Naive B cell (primary cell): ENCODE measurements at regions not wholly inside any gene's neighbourhood (a gene's known extent, or its start where the extent isn't known, plus 50 kb on each side); places are given as distances from the start of the nearest gene placed in this dataset.
A peak's percentile ranks its signal among the peaks of the same experiment; 100 is the strongest.

Experiments
- ATAC-seq, 2 donors: fragments of 150-1000 bp; cut with Tn5 transposase; 2 replicates each; pipeline ENCODE4 v1.10.0; 2021; ENCODE audit warnings: low read depth in 2 of 2, mild to moderate bottlenecking in 2 of 2, moderate library complexity in 2 of 2
- DNase-seq: peaks from one replicate; pipeline ENCODE4 v3.0.0; 2022
- H3K27ac Mint-ChIP-seq, 6 donors: one replicate each; pipeline ENCODE4 v1.8.0; 2020 to 2022; ENCODE audit warnings: mild to moderate bottlenecking in 6 of 6, mixed read lengths in 6 of 6, moderate library complexity in 5 of 6, inconsistent platforms in 2 of 6
- H3K27me3 Mint-ChIP-seq, 3 donors: one replicate each; pipeline ENCODE4 v1.8.0; 2021 to 2022; ENCODE audit warnings: mixed read lengths in 3 of 3, mild to moderate bottlenecking in 1 of 3
- H3K36me3 Mint-ChIP-seq, 2 donors: one replicate each; pipeline ENCODE4 v1.8.0; 2020 to 2022; ENCODE audit warnings: mixed read lengths in 2 of 2, inconsistent platforms in 1 of 2, mild to moderate bottlenecking in 1 of 2
- H3K4me1 Mint-ChIP-seq, 3 donors: one replicate each; pipeline ENCODE4 v1.8.0; 2020 to 2022; ENCODE audit warnings: mixed read lengths in 3 of 3, inconsistent platforms in 1 of 3, mild to moderate bottlenecking in 1 of 3, moderate library complexity in 1 of 3
- H3K4me3 Mint-ChIP-seq, 8 donors: one replicate each; pipeline ENCODE4 v1.8.0; 2020 to 2022; ENCODE audit warnings: mild to moderate bottlenecking in 8 of 8, mixed read lengths in 8 of 8, moderate library complexity in 8 of 8, inconsistent platforms in 2 of 8
- H3K9me3 Mint-ChIP-seq, 7 donors: one replicate each; pipeline ENCODE4 v1.8.0; 2020 to 2022; ENCODE audit warnings: mixed read lengths in 7 of 7, mild to moderate bottlenecking in 5 of 7, inconsistent platforms in 2 of 7, moderate library complexity in 1 of 7

GRCh38 chr5:155434267-155434666 lies 420.7 kb downstream of the KIF4B start:
- Mint-ChIP-seq H3K9me3 (peaks cover 4 to 19% (median 9%) of the 10 kb centered on the region in 7 donors), H3K27ac (peak overlapping the region in 3 of 6 donors; percentile 48 to 84 (median 79)), H3K36me3 (peaks cover 0 to 21% of the 10 kb centered on the region in 2 donors), H3K4me1 (peaks cover 0 to 11% (median 4%) of the 10 kb centered on the region in 3 donors), H3K4me3 (peak overlapping the region in 5 of 8 donors; percentile 5 to 55 (median 36)), H3K27me3 (peaks cover 0 to 8% (median 0%) of the 10 kb centered on the region in 3 donors)
- DNase-seq = no peak
- no peak for ATAC-seq

- Mint-ChIP-seq H3K27me3 (peaks cover 0 to 8% (median 0%) of the 10 kb centered on the region in 3 donors), H3K4me1 (peaks cover 0 to 11% (median 4%) of the 10 kb centered on the region in 3 donors), H3K4me3 (peak overlapping the region in 5 of 8 donors; percentile 5 to 55 (median 36)), H3K27ac (peak overlapping the region in 3 of 6 donors; percentile 48 to 84 (median 79)), H3K36me3 (peaks cover 0 to 21% of the 10 kb centered on the region in 2 donors), H3K9me3 (peaks cover 4 to 19% (median 9%) of the 10 kb centered on the region in 7 donors)
- DNase-seq = no peak
- peak; percentile 23 for ATAC-seq
These were observed 421.1 kb downstream of the KIF4B start for GRCh38 chr5:155434681-155435080.

- peaks cover 0 to 6% of the 10 kb centered on the region in 2 donors for H3K36me3 Mint-ChIP-seq
- H3K9me3 Mint-ChIP-seq = peaks cover 2 to 8% (median 5%) of the 10 kb centered on the region in 7 donors
- no peaks in the 10 kb centered on the region for H3K4me1 Mint-ChIP-seq
- H3K4me3 Mint-ChIP-seq = no peak overlapping the region
- no peak for ATAC-seq
- H3K27ac Mint-ChIP-seq = no peak overlapping the region
- H3K27me3 Mint-ChIP-seq = peaks cover 0 to 4% (median 0%) of the 10 kb centered on the region in 3 donors
- DNase-seq = no peak
These were observed 428.3 kb downstream of the KIF4B start for GRCh38 chr5:155441849-155442248.

DNA sequence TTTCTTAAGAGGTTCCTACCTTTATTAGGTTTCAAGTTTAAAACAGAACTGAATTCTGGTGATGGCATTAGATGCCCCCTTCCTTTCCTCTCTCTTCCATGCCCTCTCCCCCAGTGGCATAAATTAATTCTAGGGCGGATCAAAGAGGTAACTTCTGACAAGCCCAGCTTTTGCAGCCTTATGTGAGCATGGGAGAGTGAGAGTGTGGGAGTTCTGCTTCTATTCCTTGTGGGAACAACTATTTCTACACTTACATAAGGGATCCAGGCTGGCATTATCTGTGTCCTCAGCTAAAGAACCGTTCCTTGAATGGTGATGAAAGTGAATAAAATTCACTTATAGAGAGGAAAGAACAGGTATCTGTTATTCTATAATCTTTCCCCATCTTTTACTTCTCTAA lies 437.6 kb downstream of the KIF4B start:
- H3K4me1 Mint-ChIP-seq = no peaks in the 10 kb centered on the region
- peaks cover 0 to 8% (median 0%) of the 10 kb centered on the region in 3 donors for H3K27me3 Mint-ChIP-seq
- DNase-seq (no peak), ATAC-seq (no peak)
- H3K9me3 Mint-ChIP-seq = peaks cover 0 to 12% (median 7%) of the 10 kb centered on the region in 7 donors
- no peaks in the 10 kb centered on the region for H3K36me3 Mint-ChIP-seq
- no peak overlapping the region for H3K27ac Mint-ChIP-seq
- H3K4me3 Mint-ChIP-seq = no peak overlapping the region

GRCh38 chr5:155455791-155456514 lies 442.4 kb downstream of the KIF4B start:
- Mint-ChIP-seq H3K9me3 (peaks cover 0 to 13% (median 1%) of the 10 kb centered on the region in 7 donors), H3K36me3 (no peaks in the 10 kb centered on the region), H3K4me1 (no peaks in the 10 kb centered on the region), H3K27me3 (no peaks in the 10 kb centered on the region), H3K27ac (no peak overlapping the region), H3K4me3 (no peak overlapping the region)
- DNase-seq (no peak), ATAC-seq (no peak)

GRCh38 chr5:155459889-155460500 lies 446.4 kb downstream of the KIF4B start:
- no peaks in the 10 kb centered on the region for H3K27me3 Mint-ChIP-seq
- H3K4me3 Mint-ChIP-seq = no peak overlapping the region
- no peaks in the 10 kb centered on the region for H3K4me1 Mint-ChIP-seq
- peaks cover 0 to 11% (median 2%) of the 10 kb centered on the region in 7 donors for H3K9me3 Mint-ChIP-seq
- ATAC-seq (no peak), DNase-seq (no peak)
- H3K36me3 Mint-ChIP-seq = no peaks in the 10 kb centered on the region
- H3K27ac Mint-ChIP-seq = no peak overlapping the region

DNA sequence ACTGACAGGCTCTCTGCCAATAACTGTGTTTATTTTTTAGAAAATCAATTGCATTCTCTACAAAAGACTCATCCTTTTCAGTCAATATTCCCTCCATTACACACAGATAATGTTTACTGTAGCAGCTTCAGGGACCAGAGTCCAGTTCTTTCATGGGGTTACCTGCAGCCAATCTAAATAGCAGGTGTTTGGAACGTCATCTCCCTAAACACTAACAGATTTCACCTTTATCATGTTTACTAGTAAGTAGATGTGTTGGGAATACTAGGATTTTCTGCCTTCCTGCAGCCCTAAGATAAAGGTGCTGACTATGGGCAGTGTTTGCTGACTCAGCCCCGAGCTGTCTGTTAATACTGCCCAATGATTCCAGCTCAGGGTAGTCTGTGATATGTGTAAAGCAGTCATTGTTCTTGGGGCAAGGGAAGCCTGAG lies 447.0 kb downstream of the KIF4B start:
- no peak for ATAC-seq
- no peak overlapping the region for H3K27ac Mint-ChIP-seq
- no peaks in the 10 kb centered on the region for H3K36me3 Mint-ChIP-seq
- H3K4me3 Mint-ChIP-seq = no peak overlapping the region
- H3K9me3 Mint-ChIP-seq = peaks cover 0 to 17% (median 4%) of the 10 kb centered on the region in 7 donors
- H3K27me3 Mint-ChIP-seq = peaks cover 0 to under 1% (median 0%) of the 10 kb centered on the region in 3 donors
- DNase-seq = no peak
- no peaks in the 10 kb centered on the region for H3K4me1 Mint-ChIP-seq

GRCh38 chr5:155461304-155461703 lies 447.7 kb downstream of the KIF4B start:
- ATAC-seq (no peak), DNase-seq (no peak)
- Mint-ChIP-seq H3K27ac (no peak overlapping the region), H3K4me1 (no peaks in the 10 kb centered on the region), H3K4me3 (no peak overlapping the region), H3K27me3 (peaks cover 0 to 4% (median under 1%) of the 10 kb centered on the region in 3 donors), H3K36me3 (no peaks in the 10 kb centered on the region), H3K9me3 (peaks cover 0 to 18% (median 4%) of the 10 kb centered on the region in 7 donors)

- ATAC-seq = no peak
- Mint-ChIP-seq H3K9me3 (peaks cover 0 to 18% (median 4%) of the 10 kb centered on the region in 7 donors), H3K4me1 (no peaks in the 10 kb centered on the region), H3K4me3 (no peak overlapping the region), H3K27ac (no peak overlapping the region), H3K27me3 (peaks cover 0 to 10% (median 10%) of the 10 kb centered on the region in 3 donors), H3K36me3 (no peaks in the 10 kb centered on the region)
- DNase-seq = no peak
These were observed 453.3 kb downstream of the KIF4B start for GRCh38 chr5:155466851-155467250.

- peaks cover 0 to 4% (median 0%) of the 10 kb centered on the region in 7 donors for H3K9me3 Mint-ChIP-seq
- no peak for ATAC-seq
- H3K27me3 Mint-ChIP-seq = peaks cover 0 to 10% (median 6%) of the 10 kb centered on the region in 3 donors
These were observed 457.5 kb downstream of the KIF4B start for GRCh38 chr5:155471027-155471426.

GRCh38 chr5:155472780-155473179 lies 459.2 kb downstream of the KIF4B start:
- Mint-ChIP-seq H3K9me3 (peaks cover 0 to 3% (median 0%) of the 10 kb centered on the region in 7 donors), H3K27me3 (no peaks in the 10 kb centered on the region), H3K4me1 (no peaks in the 10 kb centered on the region), H3K27ac (no peak overlapping the region), H3K36me3 (no peaks in the 10 kb centered on the region), H3K4me3 (no peak overlapping the region)
- ATAC-seq (no peak), DNase-seq (no peak)

More at GRCh38 chr5:155471027-155471426, 457.5 kb downstream of the KIF4B start:
- Mint-ChIP-seq H3K4me3 (no peak overlapping the region), H3K36me3 (no peaks in the 10 kb centered on the region), H3K4me1 (no peaks in the 10 kb centered on the region), H3K27ac (peak overlapping the region in 1 of 6 donors; percentile 31)
- no peak for DNase-seq

DNA sequence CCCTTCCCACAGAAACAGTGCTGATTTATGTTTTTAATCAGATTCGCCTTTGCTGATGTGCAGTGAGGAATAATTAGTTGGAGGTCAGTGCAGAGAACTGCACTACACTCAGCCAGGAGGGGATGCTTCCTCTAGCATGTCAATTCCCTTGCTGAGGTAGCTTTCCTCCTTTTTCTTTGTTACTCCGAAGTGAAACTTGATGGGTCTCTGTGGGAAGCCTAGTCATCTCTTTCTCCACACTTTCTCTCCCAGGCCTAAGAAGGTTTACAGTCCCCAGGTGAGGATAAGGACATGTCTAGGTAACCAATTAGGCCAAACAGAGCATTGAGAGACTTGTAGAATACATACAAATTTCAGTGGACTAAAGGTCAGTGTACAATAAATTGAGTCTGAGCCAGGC lies 461.8 kb downstream of the KIF4B start:
- ATAC-seq = no peak
- no peak for DNase-seq
- Mint-ChIP-seq H3K4me3 (no peak overlapping the region), H3K27me3 (no peaks in the 10 kb centered on the region), H3K9me3 (peaks cover 0 to 3% (median 0%) of the 10 kb centered on the region in 7 donors), H3K36me3 (no peaks in the 10 kb centered on the region), H3K27ac (no peak overlapping the region), H3K4me1 (no peaks in the 10 kb centered on the region)

DNA sequence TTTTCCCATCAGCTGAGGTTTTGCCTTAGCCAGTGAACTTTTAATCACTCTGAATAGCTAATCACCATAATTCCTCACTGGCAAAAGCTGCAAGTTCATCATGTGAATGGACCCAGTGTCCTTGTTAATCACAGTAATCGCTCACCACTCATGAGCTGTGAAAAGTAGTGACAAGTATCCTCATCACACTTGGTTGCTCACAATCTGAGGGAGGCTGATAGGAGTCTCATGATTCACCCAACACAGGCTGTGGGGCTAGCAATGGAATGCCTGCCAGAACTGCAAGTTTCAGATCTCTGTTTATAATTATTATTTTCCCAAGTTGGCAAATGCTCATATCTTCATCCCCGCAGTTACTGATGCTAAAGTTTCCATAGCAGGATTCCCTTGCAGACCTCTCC lies 467.2 kb downstream of the KIF4B start:
- Mint-ChIP-seq H3K4me3 (no peak overlapping the region), H3K9me3 (peaks cover 0 to 2% (median 0%) of the 10 kb centered on the region in 7 donors), H3K27ac (no peak overlapping the region), H3K4me1 (no peaks in the 10 kb centered on the region), H3K36me3 (no peaks in the 10 kb centered on the region), H3K27me3 (peaks cover 0 to 4% (median 0%) of the 10 kb centered on the region in 3 donors)
- DNase-seq (no peak), ATAC-seq (no peak)

DNA sequence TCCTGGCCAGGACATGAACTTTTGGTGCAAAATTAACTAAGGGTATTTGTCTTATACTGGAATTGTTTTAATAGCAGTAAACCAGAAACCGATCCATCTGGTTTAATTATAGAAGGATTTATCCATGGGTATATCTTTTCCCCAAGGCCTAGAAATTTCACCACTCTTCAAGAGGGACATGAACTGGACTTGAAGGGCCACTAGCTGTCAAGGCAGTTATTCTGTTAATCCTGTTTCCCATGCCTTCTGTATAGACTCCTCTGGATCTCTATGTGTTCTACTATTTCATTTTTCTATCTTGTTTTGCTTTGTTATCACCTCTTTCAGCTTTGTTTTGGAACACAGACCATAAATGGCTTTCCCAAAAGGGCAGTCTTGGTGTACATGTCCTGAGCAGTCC lies 467.6 kb downstream of the KIF4B start:
- H3K27me3 Mint-ChIP-seq = peaks cover 0 to 4% (median 0%) of the 10 kb centered on the region in 3 donors
- DNase-seq (no peak), ATAC-seq (no peak)
- H3K36me3 Mint-ChIP-seq = no peaks in the 10 kb centered on the region
- no peak overlapping the region for H3K4me3 Mint-ChIP-seq
- no peaks in the 10 kb centered on the region for H3K4me1 Mint-ChIP-seq
- no peak overlapping the region for H3K27ac Mint-ChIP-seq
- no peaks in the 10 kb centered on the region for H3K9me3 Mint-ChIP-seq
